ENCODE measurements at regions not wholly inside any gene's neighbourhood (a gene's known extent, or its start where the extent isn't known, plus 50 kb on each side); places are given as distances from the start of the nearest gene placed in this dataset.

DNA sequence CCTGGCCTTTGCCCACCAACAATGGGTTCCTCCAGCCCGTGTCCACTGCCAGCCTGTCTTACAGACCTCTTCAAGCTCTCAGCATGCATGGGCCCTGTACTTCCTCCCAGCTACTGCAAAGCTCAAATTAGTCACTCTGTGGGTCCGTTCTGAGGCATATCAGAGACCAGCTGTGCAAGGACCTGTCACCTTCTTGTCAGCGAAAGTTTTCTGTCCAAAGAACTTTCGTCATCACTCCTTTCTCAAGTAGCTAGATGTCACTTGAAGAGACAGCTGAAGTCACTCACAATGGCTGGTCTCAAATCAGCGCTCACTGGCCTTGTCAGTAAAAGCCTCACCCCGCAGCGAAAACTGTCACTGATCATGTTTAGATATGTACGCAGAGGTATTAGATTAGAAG lies 91.4 kb upstream of the DYNLRB2 start:
- TF ChIP-seq, protein P1, sequence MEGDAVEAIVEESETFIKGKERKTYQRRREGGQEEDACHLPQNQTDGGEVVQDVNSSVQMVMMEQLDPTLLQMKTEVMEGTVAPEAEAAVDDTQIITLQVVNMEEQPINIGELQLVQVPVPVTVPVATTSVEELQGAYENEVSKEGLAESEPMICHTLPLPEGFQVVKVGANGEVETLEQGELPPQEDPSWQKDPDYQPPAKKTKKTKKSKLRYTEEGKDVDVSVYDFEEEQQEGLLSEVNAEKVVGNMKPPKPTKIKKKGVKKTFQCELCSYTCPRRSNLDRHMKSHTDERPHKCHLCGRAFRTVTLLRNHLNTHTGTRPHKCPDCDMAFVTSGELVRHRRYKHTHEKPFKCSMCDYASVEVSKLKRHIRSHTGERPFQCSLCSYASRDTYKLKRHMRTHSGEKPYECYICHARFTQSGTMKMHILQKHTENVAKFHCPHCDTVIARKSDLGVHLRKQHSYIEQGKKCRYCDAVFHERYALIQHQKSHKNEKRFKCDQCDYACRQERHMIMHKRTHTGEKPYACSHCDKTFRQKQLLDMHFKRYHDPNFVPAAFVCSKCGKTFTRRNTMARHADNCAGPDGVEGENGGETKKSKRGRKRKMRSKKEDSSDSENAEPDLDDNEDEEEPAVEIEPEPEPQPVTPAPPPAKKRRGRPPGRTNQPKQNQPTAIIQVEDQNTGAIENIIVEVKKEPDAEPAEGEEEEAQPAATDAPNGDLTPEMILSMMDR (IDR thresholded peaks at IDR 0.05), result no peak
- TF ChIP-seq POLR2A (IDR thresholded peaks at IDR 0.05), result no peak

All from Peyer's patch (tissue), 4 donors.